K562 (cell line): ENCODE measurements at regions not wholly inside any gene's neighbourhood (a gene's known extent, or its start where the extent isn't known, plus 50 kb on each side); places are given as distances from the start of the nearest gene placed in this dataset.

ENCODE experiments used
- CTCF ChIP-seq, 3 experiments: IDR thresholded peaks in 2 of 3; conservative IDR thresholded peaks in 1 of 3; 2 replicates each; pipeline ENCODE4 v1.5.1; 2011 to 2012; ENCODE audit warnings: low read length in 3 of 3, mild to moderate bottlenecking in 3 of 3, control low read depth in 2 of 3, improper control_type of control experiment in 1 of 3, inconsistent platforms in 1 of 3, low read depth in 1 of 3, mixed read lengths in 1 of 3, moderate library complexity in 1 of 3; ENCODE audit not compliant: insufficient read depth in 2 of 3
- EZH2 ChIP-seq: IDR thresholded peaks from 2 replicates; pipeline ENCODE4 v1.6.1; 2012; ENCODE audit warnings: low read depth, mild to moderate bottlenecking, inconsistent platforms, low read length, borderline replicate concordance
- FOXJ3 ChIP-seq: sonication (generic); formaldehyde crosslinking; IDR thresholded peaks from 2 replicates; pipeline ENCODE4 v1.4.0; 2020; ENCODE audit warnings: mild to moderate bottlenecking, missing genetic modification reagents
- POLR2A ChIP-seq: fragments of 450-650 bp; conservative IDR thresholded peaks from 2 replicates; pipeline ENCODE4 v1.6.1; 2016
- PTTG1 ChIP-seq: fragments of 450-650 bp; IDR thresholded peaks from 2 replicates; pipeline ENCODE4 v1.6.1; 2016; ENCODE audit warnings: low read depth, mild to moderate bottlenecking, missing genetic modification characterization, missing compliant biosample characterization
- SRF ChIP-seq, 2 experiments: fragments of 250-450, 450-650 bp in 1 of 2; sonication (Bioruptor Pico) in 1 of 2; sonication (generic) in 1 of 2; formaldehyde crosslinking; IDR thresholded peaks; 2 replicates each; pipeline versions ENCODE4 v1.5.0 to v1.5.1; 2020 to 2022; ENCODE audit warnings: mild to moderate bottlenecking in 1 of 2, missing genetic modification reagents in 1 of 2

DNA sequence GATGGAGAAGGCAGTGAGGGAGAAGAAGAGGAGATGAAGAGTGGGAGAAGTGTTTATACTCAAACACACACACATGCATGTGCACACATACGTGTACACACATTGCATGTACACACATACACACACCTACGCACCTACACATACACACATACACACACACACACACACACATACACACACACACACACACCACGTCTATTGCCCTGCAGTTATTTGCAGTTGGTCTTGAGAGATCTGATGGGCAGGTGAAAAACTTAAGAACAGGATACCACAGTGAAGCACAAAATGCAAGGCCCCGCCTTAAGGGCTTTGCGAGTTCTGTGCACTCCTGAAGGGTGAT, 190.2 kb downstream of the MYCN start:
- TF ChIP-seq PTTG1 (tag) (no peak), EZH2 (no peak), SRF (CRISPR knock-in tag; IDR thresholded peaks at IDR 0.05) (no peak), POLR2A (no peak), CTCF (IDR thresholded peaks at IDR 0.05 in 2 of 3, conservative IDR thresholded peaks at IDR 0.05 in 1 of 3; ENCODE audit: insufficient read depth in 2 of 3, low read depth in 1 of 3, low read length in 3 of 3) (no peak), FOXJ3 (CRISPR knock-in tag) (no peak)
